ENCODE measurements at regions not wholly inside any gene's neighbourhood (a gene's known extent, or its start where the extent isn't known, plus 50 kb on each side); places are given as distances from the start of the nearest gene placed in this dataset.

- Histone ChIP-seq H3K36me3 (peaks cover 6% of the 10 kb centered on the region), H3K4me3 (no peak overlapping the region), H3K27ac (replicated peaks) (no peak overlapping the region), H3K9me3 (replicated peaks) (peaks cover 25% of the 10 kb centered on the region), H3K27me3 (ENCODE audit: low read depth) (no peaks in the 10 kb centered on the region), H3K4me1 (no peaks in the 10 kb centered on the region)
- no peak for DNase-seq
- TF ChIP-seq CTCF (IDR thresholded peaks at IDR 0.05; ENCODE audit: borderline replicate concordance) = no peak
- intact Hi-C loops (cut with micrococcal nuclease) = no loop called here
Observed at GRCh38 chr4:124104628-124105027, 607.9 kb downstream of the ANKRD50 start.

- intact Hi-C loops (cut with micrococcal nuclease) = no loop called here
- DNase-seq = no peak
- Histone ChIP-seq H3K27ac (replicated peaks) (no peak overlapping the region), H3K4me1 (no peaks in the 10 kb centered on the region), H3K36me3 (peaks cover 6% of the 10 kb centered on the region), H3K4me3 (no peak overlapping the region), H3K9me3 (replicated peaks) (peaks cover 25% of the 10 kb centered on the region), H3K27me3 (ENCODE audit: low read depth) (no peaks in the 10 kb centered on the region)
- no peak for TF ChIP-seq CTCF (IDR thresholded peaks at IDR 0.05; ENCODE audit: borderline replicate concordance)
Observed at GRCh38 chr4:124105212-124105611, 607.3 kb downstream of the ANKRD50 start.

- TF ChIP-seq CTCF (IDR thresholded peaks at IDR 0.05; ENCODE audit: borderline replicate concordance) = no peak
- intact Hi-C loops (cut with micrococcal nuclease) = loop anchor here (5.0 kb wide), 3 partner anchors 339 to 1009 kb away; no protein-coding TSS in a partner anchor
- H3K4me3 ChIP-seq = no peak overlapping the region
- H3K27ac ChIP-seq (replicated peaks) = peak overlapping the region; percentile 53
- no peaks in the 10 kb centered on the region for H3K27me3 ChIP-seq (ENCODE audit: low read depth)
- H3K4me1 ChIP-seq = peaks cover 12% of the 10 kb centered on the region
- peaks cover 7% of the 10 kb centered on the region for H3K9me3 ChIP-seq (replicated peaks)
- H3K36me3 ChIP-seq = no peaks in the 10 kb centered on the region
- no peak for DNase-seq
Observed at GRCh38 chr4:124111411-124111810, 601.1 kb downstream of the ANKRD50 start.

GRCh38 chr4:124111922-124112321 lies 600.6 kb downstream of the ANKRD50 start:
- Histone ChIP-seq H3K4me1 (peaks cover 12% of the 10 kb centered on the region), H3K4me3 (no peak overlapping the region), H3K27me3 (ENCODE audit: low read depth) (no peaks in the 10 kb centered on the region), H3K27ac (replicated peaks) (peak overlapping the region; percentile 53), H3K9me3 (replicated peaks) (peaks cover 2% of the 10 kb centered on the region), H3K36me3 (no peaks in the 10 kb centered on the region)
- intact Hi-C loops (cut with micrococcal nuclease) = loop anchor here (5.0 kb wide), 3 partner anchors 340 to 1010 kb away; no protein-coding TSS in a partner anchor
- peak; percentile 84 for TF ChIP-seq CTCF (IDR thresholded peaks at IDR 0.05; ENCODE audit: borderline replicate concordance)
- DNase-seq = no peak

GRCh38 chr4:124118061-124118460 lies 594.5 kb downstream of the ANKRD50 start:
- Histone ChIP-seq H3K27me3 (ENCODE audit: low read depth) (no peaks in the 10 kb centered on the region), H3K9me3 (replicated peaks) (no peaks in the 10 kb centered on the region), H3K36me3 (no peaks in the 10 kb centered on the region), H3K27ac (replicated peaks) (no peak overlapping the region), H3K4me3 (no peak overlapping the region), H3K4me1 (no peaks in the 10 kb centered on the region)
- intact Hi-C loops (cut with micrococcal nuclease) = no loop called here
- no peak for TF ChIP-seq CTCF (IDR thresholded peaks at IDR 0.05; ENCODE audit: borderline replicate concordance)
- no peak for DNase-seq

Measured in left ventricle myocardium inferior (tissue), 1 donor.